Activated naive CD8-positive, alpha-beta T cell treated with anti-CD3 and anti-CD28 coated beads, Interleukin-2, amount 50 U/mL, for 16 hours (primary cell): ENCODE measurements at regions not wholly inside any gene's neighbourhood (a gene's known extent, or its start where the extent isn't known, plus 50 kb on each side); places are given as distances from the start of the nearest gene placed in this dataset.

ENCODE experiments used
- DNase-seq: peaks from one replicate; pipeline ENCODE4 v3.0.0-alpha.2; 2020; ENCODE audit warnings: low read depth, low spot score

- DNase-seq, result no peak
Measured at GRCh38 chr15:95479308-95479707, 851.2 kb upstream of the NR2F2 start.

GRCh38 chr15:95485367-95485766 lies 845.1 kb upstream of the NR2F2 start:
- DNase-seq, result no peak

GRCh38 chr15:95486224-95486623 lies 844.3 kb upstream of the NR2F2 start:
- no peak for DNase-seq

- DNase-seq, result no peak
Measured at GRCh38 chr15:95489103-95489502, 841.4 kb upstream of the NR2F2 start.

- DNase-seq, result no peak
Measured at GRCh38 chr15:95492388-95493070, 838.0 kb upstream of the NR2F2 start.

GRCh38 chr15:95494971-95495541 lies 835.4 kb upstream of the NR2F2 start:
- no peak for DNase-seq

- DNase-seq, result no peak
Measured at GRCh38 chr15:95497634-95498033, 832.9 kb upstream of the NR2F2 start.

GRCh38 chr15:95498961-95499360 lies 831.5 kb upstream of the NR2F2 start:
- DNase-seq, result no peak

- DNase-seq, result no peak
Measured at GRCh38 chr15:95499397-95499796, 831.1 kb upstream of the NR2F2 start.

GRCh38 chr15:95501865-95502264 lies 828.6 kb upstream of the NR2F2 start:
- DNase-seq, result no peak

GRCh38 chr15:95503107-95503506 lies 827.4 kb upstream of the NR2F2 start:
- no peak for DNase-seq

- no peak for DNase-seq
Measured at GRCh38 chr15:95503640-95504225, 826.8 kb upstream of the NR2F2 start.

GRCh38 chr15:95511671-95512070 lies 818.8 kb upstream of the NR2F2 start:
- no peak for DNase-seq

- no peak for DNase-seq
Measured at GRCh38 chr15:95512906-95513305, 817.6 kb upstream of the NR2F2 start.

GRCh38 chr15:95519887-95520286 lies 810.6 kb upstream of the NR2F2 start:
- no peak for DNase-seq

- DNase-seq, result no peak
Measured at GRCh38 chr15:95520511-95520910, 810.0 kb upstream of the NR2F2 start.

- DNase-seq, result no peak
Measured at GRCh38 chr15:95520922-95521321, 809.6 kb upstream of the NR2F2 start.

GRCh38 chr15:95522533-95522932 lies 808.0 kb upstream of the NR2F2 start:
- DNase-seq, result no peak

- DNase-seq, result no peak
Measured at GRCh38 chr15:95528920-95529319, 801.6 kb upstream of the NR2F2 start.

GRCh38 chr15:95536638-95537037 lies 793.9 kb upstream of the NR2F2 start:
- no peak for DNase-seq

- no peak for DNase-seq
Measured at GRCh38 chr15:95538693-95539092, 791.8 kb upstream of the NR2F2 start.

GRCh38 chr15:95541301-95541700 lies 789.2 kb upstream of the NR2F2 start:
- DNase-seq, result no peak

- no peak for DNase-seq
Measured at GRCh38 chr15:95549168-95549738, 781.2 kb upstream of the NR2F2 start.
